ENCODE measurements at regions not wholly inside any gene's neighbourhood (a gene's known extent, or its start where the extent isn't known, plus 50 kb on each side); places are given as distances from the start of the nearest gene placed in this dataset.
A peak's percentile ranks its signal among the peaks of the same experiment; 100 is the strongest.
"Not testable (repeated sequence)": the region's sequence is repeated elsewhere in the genome, so short reads cannot be mapped to it uniquely, and the experiment has no call there.

GRCh38 chr6:20263059-20263458 lies 50.8 kb upstream of the MBOAT1 start:
- DNase-seq (ENCODE audit: low read depth in 4 of 6, low spot score in 6 of 6): no peak
- WGBS (ENCODE audit: insufficient coverage): no CpG with 5 or more reads among the region's 2 CpGs
- Histone ChIP-seq H3K27ac (ENCODE audit: low read depth, low read length) (no peak overlapping the region), H3K4me1 (ENCODE audit: control insufficient read depth, insufficient read depth, low read length) (no peaks in the 10 kb centered on the region), H3K36me3 (ENCODE audit: control insufficient read depth, insufficient read depth, low read length) (no peaks in the 10 kb centered on the region), H3K9me3 (ENCODE audit: control insufficient read depth, insufficient read depth, low read length) (peaks cover 5% of the 10 kb centered on the region), H3K4me3 (ENCODE audit: low read depth, low read length) (no peak overlapping the region), H3K27me3 (ENCODE audit: control insufficient read depth, insufficient read depth, low read length) (no peaks in the 10 kb centered on the region)

- no peak for DNase-seq (ENCODE audit: low read depth in 4 of 6, low spot score in 6 of 6)
- Histone ChIP-seq H3K9me3 (ENCODE audit: control insufficient read depth, insufficient read depth, low read length) (peaks cover 5% of the 10 kb centered on the region), H3K27me3 (ENCODE audit: control insufficient read depth, insufficient read depth, low read length) (no peaks in the 10 kb centered on the region), H3K4me1 (ENCODE audit: control insufficient read depth, insufficient read depth, low read length) (no peaks in the 10 kb centered on the region), H3K4me3 (ENCODE audit: low read depth, low read length) (no peak overlapping the region), H3K36me3 (ENCODE audit: control insufficient read depth, insufficient read depth, low read length) (no peaks in the 10 kb centered on the region), H3K27ac (ENCODE audit: low read depth, low read length) (no peak overlapping the region)
- WGBS (ENCODE audit: insufficient coverage): 100% methylated on average over 2 of the region's 3 CpGs
Observed at GRCh38 chr6:20265842-20266241, 53.6 kb upstream of the MBOAT1 start.

- H3K9me3 ChIP-seq (ENCODE audit: control insufficient read depth, insufficient read depth, low read length): peaks cover 5% of the 10 kb centered on the region
- no peak for DNase-seq (ENCODE audit: low read depth in 4 of 6, low spot score in 6 of 6)
- no peaks in the 10 kb centered on the region for H3K4me1 ChIP-seq (ENCODE audit: control insufficient read depth, insufficient read depth, low read length)
- WGBS (ENCODE audit: insufficient coverage): 54% methylated on average over 2 of the region's 11 CpGs
- H3K36me3 ChIP-seq (ENCODE audit: control insufficient read depth, insufficient read depth, low read length): no peaks in the 10 kb centered on the region
- no peak overlapping the region for H3K4me3 ChIP-seq (ENCODE audit: low read depth, low read length)
- H3K27me3 ChIP-seq (ENCODE audit: control insufficient read depth, insufficient read depth, low read length): no peaks in the 10 kb centered on the region
- H3K27ac ChIP-seq (ENCODE audit: low read depth, low read length): no peak overlapping the region
Observed at GRCh38 chr6:20266851-20267608, 54.8 kb upstream of the MBOAT1 start.

GRCh38 chr6:20269181-20269580 lies 56.9 kb upstream of the MBOAT1 start:
- Histone ChIP-seq H3K9me3 (ENCODE audit: control insufficient read depth, insufficient read depth, low read length) (no peaks in the 10 kb centered on the region), H3K4me3 (ENCODE audit: low read depth, low read length) (no peak overlapping the region), H3K36me3 (ENCODE audit: control insufficient read depth, insufficient read depth, low read length) (no peaks in the 10 kb centered on the region), H3K27ac (ENCODE audit: low read depth, low read length) (no peak overlapping the region), H3K27me3 (ENCODE audit: control insufficient read depth, insufficient read depth, low read length) (no peaks in the 10 kb centered on the region), H3K4me1 (ENCODE audit: control insufficient read depth, insufficient read depth, low read length) (no peaks in the 10 kb centered on the region)
- WGBS (ENCODE audit: insufficient coverage): no CpG with 5 or more reads among the region's 2 CpGs
- DNase-seq (ENCODE audit: low read depth in 4 of 6, low spot score in 6 of 6): peak in 2 of 6 donors; percentile 16 to 84

- no peak for DNase-seq (ENCODE audit: low read depth in 4 of 6, low spot score in 6 of 6)
- Histone ChIP-seq H3K4me1 (ENCODE audit: control insufficient read depth, insufficient read depth, low read length) (no peaks in the 10 kb centered on the region), H3K27me3 (ENCODE audit: control insufficient read depth, insufficient read depth, low read length) (no peaks in the 10 kb centered on the region), H3K27ac (ENCODE audit: low read depth, low read length) (no peak overlapping the region), H3K36me3 (ENCODE audit: control insufficient read depth, insufficient read depth, low read length) (no peaks in the 10 kb centered on the region), H3K9me3 (ENCODE audit: control insufficient read depth, insufficient read depth, low read length) (no peaks in the 10 kb centered on the region), H3K4me3 (ENCODE audit: low read depth, low read length) (no peak overlapping the region)
- 47% methylated on average over 2 of the region's 3 CpGs for WGBS (ENCODE audit: insufficient coverage)
Observed at GRCh38 chr6:20271818-20272217, 59.5 kb upstream of the MBOAT1 start.

- H3K27me3 ChIP-seq (ENCODE audit: control insufficient read depth, insufficient read depth, low read length): no peaks in the 10 kb centered on the region
- no peak overlapping the region for H3K27ac ChIP-seq (ENCODE audit: low read depth, low read length)
- no peaks in the 10 kb centered on the region for H3K9me3 ChIP-seq (ENCODE audit: control insufficient read depth, insufficient read depth, low read length)
- no peaks in the 10 kb centered on the region for H3K4me1 ChIP-seq (ENCODE audit: control insufficient read depth, insufficient read depth, low read length)
- no peak for DNase-seq (ENCODE audit: low read depth in 4 of 6, low spot score in 6 of 6)
- H3K36me3 ChIP-seq (ENCODE audit: control insufficient read depth, insufficient read depth, low read length): no peaks in the 10 kb centered on the region
- H3K4me3 ChIP-seq (ENCODE audit: low read depth, low read length): no peak overlapping the region
- WGBS (ENCODE audit: insufficient coverage): 88% methylated on average over 4 of the region's 4 CpGs
Observed at GRCh38 chr6:20274137-20274536, 61.9 kb upstream of the MBOAT1 start.

GRCh38 chr6:20275837-20276236 lies 63.6 kb upstream of the MBOAT1 start:
- not testable (repeated sequence) for H3K4me1 ChIP-seq (ENCODE audit: control insufficient read depth, insufficient read depth, low read length); H3K4me3 ChIP-seq (ENCODE audit: low read depth, low read length); H3K27ac ChIP-seq (ENCODE audit: low read depth, low read length); DNase-seq (ENCODE audit: low read depth in 4 of 6, low spot score in 6 of 6); H3K27me3 ChIP-seq (ENCODE audit: control insufficient read depth, insufficient read depth, low read length); H3K9me3 ChIP-seq (ENCODE audit: control insufficient read depth, insufficient read depth, low read length); H3K36me3 ChIP-seq (ENCODE audit: control insufficient read depth, insufficient read depth, low read length)
- WGBS (ENCODE audit: insufficient coverage): no CpG with 5 or more reads among the region's 2 CpGs

- not testable (repeated sequence) for H3K4me3 ChIP-seq (ENCODE audit: low read depth, low read length); H3K27me3 ChIP-seq (ENCODE audit: control insufficient read depth, insufficient read depth, low read length); H3K27ac ChIP-seq (ENCODE audit: low read depth, low read length); H3K4me1 ChIP-seq (ENCODE audit: control insufficient read depth, insufficient read depth, low read length); H3K36me3 ChIP-seq (ENCODE audit: control insufficient read depth, insufficient read depth, low read length); H3K9me3 ChIP-seq (ENCODE audit: control insufficient read depth, insufficient read depth, low read length)
- WGBS (ENCODE audit: insufficient coverage): 60% methylated on average over 1 of the region's 6 CpGs
- peak in 1 of 6 donors; percentile 14 for DNase-seq (ENCODE audit: low read depth in 4 of 6, low spot score in 6 of 6)
Observed at GRCh38 chr6:20277724-20278123, 65.5 kb upstream of the MBOAT1 start.

GRCh38 chr6:20279051-20279450 lies 66.8 kb upstream of the MBOAT1 start:
- 67% methylated on average over 2 of the region's 4 CpGs for WGBS (ENCODE audit: insufficient coverage)
- no peak for DNase-seq (ENCODE audit: low read depth in 4 of 6, low spot score in 6 of 6)
- no peaks in the 10 kb centered on the region for H3K36me3 ChIP-seq (ENCODE audit: control insufficient read depth, insufficient read depth, low read length)
- H3K4me1 ChIP-seq (ENCODE audit: control insufficient read depth, insufficient read depth, low read length): no peaks in the 10 kb centered on the region
- H3K9me3 ChIP-seq (ENCODE audit: control insufficient read depth, insufficient read depth, low read length): peaks cover 9% of the 10 kb centered on the region
- H3K27me3 ChIP-seq (ENCODE audit: control insufficient read depth, insufficient read depth, low read length): no peaks in the 10 kb centered on the region
- H3K4me3 ChIP-seq (ENCODE audit: low read depth, low read length): no peak overlapping the region
- no peak overlapping the region for H3K27ac ChIP-seq (ENCODE audit: low read depth, low read length)

GRCh38 chr6:20279608-20280287 lies 67.5 kb upstream of the MBOAT1 start:
- WGBS (ENCODE audit: insufficient coverage): 100% methylated on average over 2 of the region's 5 CpGs

More at GRCh38 chr6:20279608-20280287, 67.5 kb upstream of the MBOAT1 start:
- H3K27me3 ChIP-seq (ENCODE audit: control insufficient read depth, insufficient read depth, low read length): no peaks in the 10 kb centered on the region
- no peak overlapping the region for H3K27ac ChIP-seq (ENCODE audit: low read depth, low read length)
- no peaks in the 10 kb centered on the region for H3K4me1 ChIP-seq (ENCODE audit: control insufficient read depth, insufficient read depth, low read length)
- no peaks in the 10 kb centered on the region for H3K36me3 ChIP-seq (ENCODE audit: control insufficient read depth, insufficient read depth, low read length)
- peaks cover 9% of the 10 kb centered on the region for H3K9me3 ChIP-seq (ENCODE audit: control insufficient read depth, insufficient read depth, low read length)
- DNase-seq (ENCODE audit: low read depth in 4 of 6, low spot score in 6 of 6): no peak
- no peak overlapping the region for H3K4me3 ChIP-seq (ENCODE audit: low read depth, low read length)
